Gastrocnemius medialis (tissue), 4 donors: ENCODE measurements at regions not wholly inside any gene's neighbourhood (a gene's known extent, or its start where the extent isn't known, plus 50 kb on each side); places are given as distances from the start of the nearest gene placed in this dataset.

Experiments
- ATAC-seq, 2 donors: fragments of 150-250 bp; one replicate each; pipeline ENCODE4 v1.9.1; 2016
- DNase-seq, 2 donors: peaks; one replicate each; pipeline ENCODE4 v3.0.0-alpha.2; 2019
- H3K27ac ChIP-seq, 4 donors: fragments of 200-600 bp; sonication (generic); 1 replicate in 1 of 4; 2 replicates in 3 of 4; pipeline ENCODE4 v1.5.1; 2016 to 2018; ENCODE audit warnings: mild to moderate bottlenecking in 2 of 4, moderate library complexity in 1 of 4
- H3K27me3 ChIP-seq, 3 donors: fragments of 200-600 bp; sonication (generic) in 2 of 3; 1 replicate in 1 of 3; 2 replicates in 2 of 3; pipeline versions ENCODE4 v1.5.1 to v1.6.0; 2016 to 2019; ENCODE audit warnings: mild to moderate bottlenecking in 1 of 3, moderate library complexity in 1 of 3
- H3K36me3 ChIP-seq, 2 donors: fragments of 200-600 bp; sonication (generic) in 1 of 2; one replicate each; pipeline ENCODE4 v1.5.1; 2017 to 2018
- H3K4me1 ChIP-seq, 2 donors: fragments of 200-600 bp; sonication (generic) in 1 of 2; one replicate each; pipeline ENCODE4 v1.5.1; 2016 to 2017; ENCODE audit warnings: mild to moderate bottlenecking in 2 of 2
- H3K4me3 ChIP-seq, 4 donors: fragments of 200-600 bp; sonication (generic) in 3 of 4; 1 replicate in 1 of 4; 2 replicates in 3 of 4; pipeline ENCODE4 v1.5.1; 2016 to 2019; ENCODE audit warnings: mild to moderate bottlenecking in 2 of 4
- H3K9me3 ChIP-seq, 3 donors: fragments of 200-600 bp; sonication (generic) in 2 of 3; 1 replicate in 1 of 3; 2 replicates in 2 of 3; pipeline ENCODE4 v1.5.1; 2016 to 2019
- POLR2A ChIP-seq, 2 donors: fragments of 450-650 bp; IDR thresholded peaks; one replicate each; pipeline ENCODE4 v1.6.1; 2017; ENCODE audit warnings: antibody characterized with exemption in 2 of 2, mild to moderate bottlenecking in 2 of 2, moderate library complexity in 2 of 2
- in situ Hi-C, 4 donors: fragments of 200-750 bp; cut with MboI; loops; one replicate each; pipeline versions ENCODE4 v1.15.0 to v1.8.0; 2017; ENCODE audit warnings: low sequenced_read_pairs in 4 of 4
- intact Hi-C: fragments of 100-400 bp; cut with DNase I; formaldehyde crosslinking; loops from one replicate; pipeline ENCODE4 v1.15.1; 2023; ENCODE audit warnings: low total_unique reads
- TF ChIP-seq, protein P1 (sequence below), 5 experiments: fragments of 450-650 bp in 3 of 5; fragments of 200-600 bp in 2 of 5; sonication (generic) in 2 of 5; IDR thresholded peaks in 4 of 5; conservative IDR thresholded peaks in 1 of 5; 1 replicate in 4 of 5; 2 replicates in 1 of 5; pipeline ENCODE4 v1.5.1; 2016 to 2019; ENCODE audit warnings: antibody characterized with exemption in 5 of 5, mild to moderate bottlenecking in 3 of 5, moderate library complexity in 3 of 5

- Histone ChIP-seq H3K27me3 (no peaks in the 10 kb centered on the region), H3K27ac (no peak overlapping the region), H3K9me3 (no peaks in the 10 kb centered on the region), H3K4me3 (no peak overlapping the region), H3K36me3 (no peaks in the 10 kb centered on the region), H3K4me1 (peaks cover 0 to 2% of the 10 kb centered on the region in 2 donors)
- ATAC-seq (no peak), DNase-seq (no peak)
- in situ Hi-C loops (no loop called here), intact Hi-C loops (no loop called here)
- TF ChIP-seq, protein P1, sequence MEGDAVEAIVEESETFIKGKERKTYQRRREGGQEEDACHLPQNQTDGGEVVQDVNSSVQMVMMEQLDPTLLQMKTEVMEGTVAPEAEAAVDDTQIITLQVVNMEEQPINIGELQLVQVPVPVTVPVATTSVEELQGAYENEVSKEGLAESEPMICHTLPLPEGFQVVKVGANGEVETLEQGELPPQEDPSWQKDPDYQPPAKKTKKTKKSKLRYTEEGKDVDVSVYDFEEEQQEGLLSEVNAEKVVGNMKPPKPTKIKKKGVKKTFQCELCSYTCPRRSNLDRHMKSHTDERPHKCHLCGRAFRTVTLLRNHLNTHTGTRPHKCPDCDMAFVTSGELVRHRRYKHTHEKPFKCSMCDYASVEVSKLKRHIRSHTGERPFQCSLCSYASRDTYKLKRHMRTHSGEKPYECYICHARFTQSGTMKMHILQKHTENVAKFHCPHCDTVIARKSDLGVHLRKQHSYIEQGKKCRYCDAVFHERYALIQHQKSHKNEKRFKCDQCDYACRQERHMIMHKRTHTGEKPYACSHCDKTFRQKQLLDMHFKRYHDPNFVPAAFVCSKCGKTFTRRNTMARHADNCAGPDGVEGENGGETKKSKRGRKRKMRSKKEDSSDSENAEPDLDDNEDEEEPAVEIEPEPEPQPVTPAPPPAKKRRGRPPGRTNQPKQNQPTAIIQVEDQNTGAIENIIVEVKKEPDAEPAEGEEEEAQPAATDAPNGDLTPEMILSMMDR (IDR thresholded peaks at IDR 0.05 in 4 of 5, conservative IDR thresholded peaks at IDR 0.05 in 1 of 5), result no peak
- no peak for TF ChIP-seq POLR2A (IDR thresholded peaks at IDR 0.05)
Observed at GRCh38 chr1:218872928-218873327, 300.8 kb upstream of the LYPLAL1 start.

GRCh38 chr1:218874313-218874712, 299.4 kb upstream of the LYPLAL1 start:
- in situ Hi-C loops, result no loop called here
- Histone ChIP-seq H3K36me3 (no peaks in the 10 kb centered on the region), H3K27me3 (no peaks in the 10 kb centered on the region), H3K4me1 (no peaks in the 10 kb centered on the region), H3K4me3 (no peak overlapping the region), H3K27ac (no peak overlapping the region), H3K9me3 (no peaks in the 10 kb centered on the region)
- no peak for TF ChIP-seq POLR2A (IDR thresholded peaks at IDR 0.05)
- TF ChIP-seq, protein P1 (IDR thresholded peaks at IDR 0.05 in 4 of 5, conservative IDR thresholded peaks at IDR 0.05 in 1 of 5), result no peak
- intact Hi-C loops, result no loop called here
- ATAC-seq (no peak), DNase-seq (no peak)

GRCh38 chr1:218874801-218875400, 298.8 kb upstream of the LYPLAL1 start:
- Histone ChIP-seq H3K27ac (no peak overlapping the region), H3K27me3 (no peaks in the 10 kb centered on the region), H3K4me3 (no peak overlapping the region), H3K36me3 (no peaks in the 10 kb centered on the region), H3K9me3 (no peaks in the 10 kb centered on the region), H3K4me1 (no peaks in the 10 kb centered on the region)
- DNase-seq (no peak), ATAC-seq (no peak)
- intact Hi-C loops, result no loop called here
- TF ChIP-seq, protein P1 (IDR thresholded peaks at IDR 0.05 in 4 of 5, conservative IDR thresholded peaks at IDR 0.05 in 1 of 5), result no peak
- TF ChIP-seq POLR2A (IDR thresholded peaks at IDR 0.05), result no peak
- in situ Hi-C loops, result no loop called here

DNA sequence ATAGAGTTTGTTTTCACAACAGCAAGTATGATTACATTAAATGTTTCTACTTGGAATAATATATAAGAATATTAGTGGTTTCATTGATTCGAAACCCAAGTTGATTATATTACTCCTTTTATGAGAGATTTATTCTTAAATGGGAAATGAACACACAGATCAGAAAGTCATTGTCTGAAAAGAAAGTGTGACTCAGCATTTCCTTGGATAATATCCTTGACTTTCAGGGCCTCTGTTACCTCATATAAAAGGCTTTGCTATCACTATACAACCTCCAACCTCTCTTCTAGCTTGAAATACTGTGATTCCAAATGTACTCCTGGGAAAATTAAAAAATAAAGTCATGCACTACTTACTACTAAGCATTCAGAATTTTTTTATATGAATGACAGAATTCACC, 295.3 kb upstream of the LYPLAL1 start:
- no peaks in the 10 kb centered on the region for H3K36me3 ChIP-seq
- in situ Hi-C loops (no loop called here), intact Hi-C loops (no loop called here)
- no peak overlapping the region for H3K4me3 ChIP-seq
- TF ChIP-seq POLR2A (IDR thresholded peaks at IDR 0.05), result no peak
- TF ChIP-seq, protein P1 (IDR thresholded peaks at IDR 0.05 in 4 of 5, conservative IDR thresholded peaks at IDR 0.05 in 1 of 5), result no peak
- DNase-seq (no peak), ATAC-seq (no peak)
- no peaks in the 10 kb centered on the region for H3K4me1 ChIP-seq
- no peaks in the 10 kb centered on the region for H3K9me3 ChIP-seq
- no peaks in the 10 kb centered on the region for H3K27me3 ChIP-seq
- no peak overlapping the region for H3K27ac ChIP-seq

DNA sequence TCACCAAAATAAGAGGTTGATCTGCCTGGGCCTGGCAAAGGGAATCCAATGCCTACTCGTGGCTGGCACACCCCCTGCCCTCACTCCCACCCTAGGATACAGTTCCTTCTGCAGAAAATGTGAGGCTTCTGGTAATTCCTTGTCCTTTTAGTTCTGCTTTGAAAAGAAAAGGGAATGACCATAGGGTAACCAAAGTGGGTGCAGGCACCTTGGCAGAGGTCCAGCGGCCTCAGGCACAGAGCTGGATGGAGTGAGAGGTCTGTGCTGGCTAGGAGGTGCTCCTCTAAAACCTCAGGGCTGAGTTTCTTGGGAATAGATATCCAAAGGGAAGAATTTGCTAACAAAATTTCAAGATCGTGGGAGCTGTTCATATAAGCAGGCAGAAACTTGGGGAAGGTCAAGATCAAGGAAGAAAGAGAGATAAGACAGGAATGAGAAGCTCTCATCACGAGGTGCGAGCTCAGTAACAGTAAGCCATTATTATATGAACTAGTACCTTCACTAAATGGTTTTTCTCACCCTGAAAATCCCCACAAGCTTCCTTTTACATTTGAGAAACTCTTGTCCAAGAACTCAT, 293.1 kb upstream of the LYPLAL1 start:
- Histone ChIP-seq H3K27me3 (no peaks in the 10 kb centered on the region), H3K4me1 (no peaks in the 10 kb centered on the region), H3K4me3 (no peak overlapping the region), H3K9me3 (no peaks in the 10 kb centered on the region), H3K27ac (no peak overlapping the region), H3K36me3 (no peaks in the 10 kb centered on the region)
- in situ Hi-C loops (no loop called here), intact Hi-C loops (no loop called here)
- TF ChIP-seq, protein P1 (IDR thresholded peaks at IDR 0.05 in 4 of 5, conservative IDR thresholded peaks at IDR 0.05 in 1 of 5), result no peak
- no peak for TF ChIP-seq POLR2A (IDR thresholded peaks at IDR 0.05)
- ATAC-seq, result no peak
- DNase-seq, result no peak
